H1 (cell line): ENCODE measurements at regions not wholly inside any gene's neighbourhood (a gene's known extent, or its start where the extent isn't known, plus 50 kb on each side); places are given as distances from the start of the nearest gene placed in this dataset.

Experiments
- BCL11A ChIP-seq, 2 experiments: IDR thresholded peaks; one replicate each; pipeline ENCODE4 v1.6.1; 2011; ENCODE audit warnings: low read depth in 2 of 2, low read length in 2 of 2, mild to moderate bottlenecking in 2 of 2
- TF ChIP-seq, protein P1 (sequence below): IDR thresholded peaks from 2 replicates; pipeline ENCODE4 v1.6.1; 2011; ENCODE audit warnings: low read depth, mild to moderate bottlenecking, low read length; ENCODE audit not compliant: insufficient read depth
- TF ChIP-seq, protein P2 (sequence below): IDR thresholded peaks from 2 replicates; pipeline ENCODE4 v1.6.1; 2011; ENCODE audit warnings: low read length, improper control_type of control experiment

DNA sequence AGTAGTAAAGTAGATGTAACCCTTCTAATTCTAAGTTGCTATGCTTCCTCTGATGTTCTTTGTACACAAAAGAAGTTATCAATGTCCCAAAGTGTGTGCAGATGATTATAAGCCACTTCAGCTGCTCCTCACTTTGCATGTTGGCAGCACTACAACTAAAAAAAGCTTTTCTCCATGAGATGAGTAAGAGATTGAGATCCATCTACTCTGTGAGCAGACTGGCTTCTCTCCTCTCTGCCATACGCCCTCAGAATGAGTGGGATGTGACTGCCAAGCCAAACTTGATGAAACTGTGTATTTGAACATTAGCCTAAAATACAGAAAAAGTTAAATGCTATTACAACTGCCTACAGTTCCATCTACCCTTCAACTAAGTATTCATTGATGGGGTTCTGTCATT is 102.9 kb upstream of the ETV1 start (continued):
- TF ChIP-seq, protein P1, sequence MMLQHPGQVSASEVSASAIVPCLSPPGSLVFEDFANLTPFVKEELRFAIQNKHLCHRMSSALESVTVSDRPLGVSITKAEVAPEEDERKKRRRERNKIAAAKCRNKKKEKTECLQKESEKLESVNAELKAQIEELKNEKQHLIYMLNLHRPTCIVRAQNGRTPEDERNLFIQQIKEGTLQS: no peak
- TF ChIP-seq BCL11A (IDR thresholded peaks at IDR 0.05; ENCODE audit: low read depth in 2 of 2, low read length in 2 of 2): no peak
- TF ChIP-seq, protein P2, sequence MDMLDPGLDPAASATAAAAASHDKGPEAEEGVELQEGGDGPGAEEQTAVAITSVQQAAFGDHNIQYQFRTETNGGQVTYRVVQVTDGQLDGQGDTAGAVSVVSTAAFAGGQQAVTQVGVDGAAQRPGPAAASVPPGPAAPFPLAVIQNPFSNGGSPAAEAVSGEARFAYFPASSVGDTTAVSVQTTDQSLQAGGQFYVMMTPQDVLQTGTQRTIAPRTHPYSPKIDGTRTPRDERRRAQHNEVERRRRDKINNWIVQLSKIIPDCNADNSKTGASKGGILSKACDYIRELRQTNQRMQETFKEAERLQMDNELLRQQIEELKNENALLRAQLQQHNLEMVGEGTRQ: no peak
- TF ChIP-seq, all 59 proteins: peak for 0
